ENCODE measurements at regions not wholly inside any gene's neighbourhood (a gene's known extent, or its start where the extent isn't known, plus 50 kb on each side); places are given as distances from the start of the nearest gene placed in this dataset.

DNA sequence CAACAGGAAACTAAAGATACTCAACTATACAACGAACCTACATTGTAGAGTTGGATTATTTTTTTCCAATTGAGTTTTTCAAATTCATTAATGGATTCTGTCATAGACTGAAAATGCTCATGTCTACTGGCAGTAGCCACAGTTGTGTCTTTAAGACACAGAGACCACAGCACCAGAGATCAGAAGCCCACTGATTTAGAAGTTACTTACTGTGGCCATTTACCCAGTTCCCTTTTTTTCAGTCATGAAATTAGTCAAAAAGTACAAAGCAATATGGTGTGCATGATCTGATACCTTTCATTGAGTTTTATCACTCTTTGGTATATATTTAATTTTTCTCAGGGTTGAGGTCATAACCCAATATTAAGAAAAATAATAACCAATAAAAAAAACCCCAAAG lies 1640.2 kb upstream of the WWC1 start:
- Histone ChIP-seq H3K27me3 (ENCODE audit: control insufficient read depth, insufficient read depth, low read length) (no peaks in the 10 kb centered on the region), H3K36me3 (ENCODE audit: insufficient read depth, low read length) (no peaks in the 10 kb centered on the region), H3K4me3 (ENCODE audit: low read length) (no peak overlapping the region), H3K9ac (ENCODE audit: low read depth, low read length) (no peak overlapping the region), H3K4me1 (ENCODE audit: control insufficient read depth, insufficient read depth, low read length) (no peaks in the 10 kb centered on the region), H3K4me2 (ENCODE audit: low read length) (no peak overlapping the region), H3K9me3 (replicated peaks; ENCODE audit: low read length) (no peaks in the 10 kb centered on the region)

DNA sequence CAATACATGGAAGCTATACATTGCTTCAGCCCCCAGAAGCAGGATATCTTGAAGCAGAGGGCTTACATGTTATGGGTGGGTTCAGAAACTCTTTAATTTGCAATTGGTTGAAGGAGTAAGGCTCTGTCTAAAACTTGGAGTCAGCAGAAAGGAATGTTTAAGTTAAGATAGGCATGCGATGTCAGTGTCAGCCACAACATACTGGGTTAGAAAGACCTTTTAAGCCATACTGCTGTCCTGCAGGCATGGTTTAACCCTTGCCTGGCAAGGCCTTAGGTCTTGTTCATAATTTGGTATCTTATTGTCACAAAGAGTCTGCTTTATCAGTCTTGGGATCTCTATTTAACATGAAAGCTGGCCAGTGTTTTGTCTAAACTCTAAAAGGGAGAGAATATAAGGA lies 1619.6 kb upstream of the WWC1 start:
- H3K27me3 ChIP-seq (ENCODE audit: control insufficient read depth, insufficient read depth, low read length), result no peaks in the 10 kb centered on the region
- no peaks in the 10 kb centered on the region for H3K9me3 ChIP-seq (replicated peaks; ENCODE audit: low read length)
- no peak overlapping the region for H3K4me3 ChIP-seq (ENCODE audit: low read length)
- no peaks in the 10 kb centered on the region for H3K36me3 ChIP-seq (ENCODE audit: insufficient read depth, low read length)
- H3K4me2 ChIP-seq (ENCODE audit: low read length), result no peak overlapping the region
- H3K9ac ChIP-seq (ENCODE audit: low read depth, low read length), result no peak overlapping the region
- H3K4me1 ChIP-seq (ENCODE audit: control insufficient read depth, insufficient read depth, low read length), result no peaks in the 10 kb centered on the region

DNA sequence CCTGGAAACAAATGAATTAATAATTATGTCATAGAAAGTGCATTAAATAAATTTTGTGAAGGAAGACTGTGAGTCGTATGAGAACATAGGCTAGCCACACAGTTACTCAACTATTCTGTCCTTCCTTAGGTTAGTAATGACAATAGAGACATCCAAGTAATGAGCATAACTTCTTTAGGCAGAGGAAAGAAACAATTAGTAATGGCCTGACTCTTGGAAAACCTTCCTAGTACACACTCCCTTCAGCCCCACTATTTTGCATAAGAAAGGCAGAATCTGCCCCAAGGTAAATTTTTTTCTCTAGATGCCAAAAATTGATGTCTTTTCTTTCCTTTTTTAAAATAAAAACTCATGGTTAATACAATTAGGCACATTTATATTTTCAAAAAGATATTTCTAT lies 1619.0 kb upstream of the WWC1 start:
- H3K27me3 ChIP-seq (ENCODE audit: control insufficient read depth, insufficient read depth, low read length), result no peaks in the 10 kb centered on the region
- no peaks in the 10 kb centered on the region for H3K9me3 ChIP-seq (replicated peaks; ENCODE audit: low read length)
- no peak overlapping the region for H3K9ac ChIP-seq (ENCODE audit: low read depth, low read length)
- H3K4me2 ChIP-seq (ENCODE audit: low read length), result no peak overlapping the region
- H3K4me3 ChIP-seq (ENCODE audit: low read length), result no peak overlapping the region
- no peaks in the 10 kb centered on the region for H3K36me3 ChIP-seq (ENCODE audit: insufficient read depth, low read length)
- no peaks in the 10 kb centered on the region for H3K4me1 ChIP-seq (ENCODE audit: control insufficient read depth, insufficient read depth, low read length)

DNA sequence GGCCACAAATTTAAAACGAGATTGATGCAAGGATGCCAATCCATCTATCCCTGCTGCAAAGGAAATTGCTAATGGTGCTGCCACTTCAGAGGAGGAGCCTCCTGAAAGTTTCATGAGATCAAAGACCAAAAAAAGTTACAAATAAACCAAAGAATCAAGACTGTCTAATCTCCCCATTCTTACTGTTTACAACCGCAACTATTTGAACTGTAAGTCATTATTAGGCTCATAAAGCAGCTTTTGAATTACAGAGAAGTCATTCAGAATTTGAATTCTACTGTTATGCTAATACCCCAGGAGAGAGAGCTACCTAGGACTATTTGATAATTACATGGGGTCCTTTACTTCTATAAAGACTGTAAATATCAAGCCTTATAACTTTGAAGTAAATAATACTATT lies 1613.6 kb upstream of the WWC1 start:
- H3K9ac ChIP-seq (ENCODE audit: low read depth, low read length), result no peak overlapping the region
- no peaks in the 10 kb centered on the region for H3K36me3 ChIP-seq (ENCODE audit: insufficient read depth, low read length)
- peaks cover 3% of the 10 kb centered on the region for H3K9me3 ChIP-seq (replicated peaks; ENCODE audit: low read length)
- H3K4me1 ChIP-seq (ENCODE audit: control insufficient read depth, insufficient read depth, low read length), result no peaks in the 10 kb centered on the region
- no peak overlapping the region for H3K4me3 ChIP-seq (ENCODE audit: low read length)
- H3K27me3 ChIP-seq (ENCODE audit: control insufficient read depth, insufficient read depth, low read length), result no peaks in the 10 kb centered on the region
- no peak overlapping the region for H3K4me2 ChIP-seq (ENCODE audit: low read length)

DNA sequence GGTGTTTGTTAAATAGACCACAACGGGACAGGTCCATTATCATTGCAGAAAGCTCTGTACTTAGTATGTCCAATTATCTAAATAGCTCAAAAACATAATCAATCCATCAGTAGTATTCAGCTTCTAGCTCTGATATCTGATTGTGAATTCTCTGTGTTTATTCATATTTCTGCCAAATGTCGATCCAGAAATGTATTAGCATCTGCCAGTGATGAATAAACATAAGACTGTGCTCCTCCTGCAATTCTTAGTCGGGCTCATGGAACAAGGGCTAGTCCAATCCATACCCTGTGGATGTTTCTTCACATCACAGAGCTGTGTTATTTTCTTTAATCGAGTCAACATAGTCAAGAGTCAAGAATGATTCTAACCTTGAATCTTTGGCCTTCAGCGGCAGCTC lies 1612.1 kb upstream of the WWC1 start:
- Histone ChIP-seq H3K4me2 (ENCODE audit: low read length) (no peak overlapping the region), H3K4me3 (ENCODE audit: low read length) (no peak overlapping the region), H3K4me1 (ENCODE audit: control insufficient read depth, insufficient read depth, low read length) (no peaks in the 10 kb centered on the region), H3K9me3 (replicated peaks; ENCODE audit: low read length) (peaks cover 3% of the 10 kb centered on the region), H3K36me3 (ENCODE audit: insufficient read depth, low read length) (no peaks in the 10 kb centered on the region), H3K27me3 (ENCODE audit: control insufficient read depth, insufficient read depth, low read length) (no peaks in the 10 kb centered on the region), H3K9ac (ENCODE audit: low read depth, low read length) (no peak overlapping the region)

DNA sequence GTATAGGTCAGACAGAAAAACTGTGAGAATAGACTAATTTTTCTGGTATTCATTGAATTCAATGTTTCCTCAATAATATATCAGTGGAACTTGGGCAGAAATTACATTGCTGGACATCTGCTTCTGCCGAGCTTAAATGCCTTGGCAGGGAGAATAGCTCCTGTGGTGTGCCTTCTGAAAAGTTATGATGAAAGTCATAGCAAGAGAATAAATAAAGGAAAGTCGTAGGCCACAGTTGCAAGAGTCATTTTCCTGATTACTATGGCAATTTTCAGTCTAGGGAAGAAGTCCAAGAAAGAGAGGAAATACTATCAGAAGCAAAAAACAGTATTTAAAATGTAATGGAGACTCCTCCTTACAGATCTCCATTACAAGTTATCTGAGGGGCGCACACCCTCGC lies 1596.1 kb upstream of the WWC1 start:
- no peaks in the 10 kb centered on the region for H3K27me3 ChIP-seq (ENCODE audit: control insufficient read depth, insufficient read depth, low read length)
- no peak overlapping the region for H3K9ac ChIP-seq (ENCODE audit: low read depth, low read length)
- H3K4me1 ChIP-seq (ENCODE audit: control insufficient read depth, insufficient read depth, low read length), result no peaks in the 10 kb centered on the region
- H3K4me3 ChIP-seq (ENCODE audit: low read length), result no peak overlapping the region
- H3K9me3 ChIP-seq (replicated peaks; ENCODE audit: low read length), result no peaks in the 10 kb centered on the region
- H3K4me2 ChIP-seq (ENCODE audit: low read length), result no peak overlapping the region
- no peaks in the 10 kb centered on the region for H3K36me3 ChIP-seq (ENCODE audit: insufficient read depth, low read length)

DNA sequence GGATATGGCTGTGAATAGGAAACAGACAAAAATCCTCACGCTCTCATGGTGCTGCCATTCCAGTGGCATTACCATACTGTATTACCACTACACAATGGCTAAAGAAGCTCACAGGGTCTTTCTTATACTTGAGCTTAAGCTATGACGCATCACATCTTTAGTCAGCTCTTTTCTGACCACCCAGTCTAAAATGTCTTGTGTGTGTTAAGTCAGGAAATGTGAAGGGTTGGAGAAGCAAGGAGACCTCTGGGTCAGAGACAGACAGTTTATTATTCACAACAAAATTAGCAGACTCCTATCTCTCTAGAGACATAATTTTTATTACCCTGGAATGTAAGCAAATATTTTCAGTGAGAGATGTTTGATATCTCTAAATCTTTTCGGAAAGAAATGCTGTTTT lies 1583.2 kb upstream of the WWC1 start:
- no peaks in the 10 kb centered on the region for H3K4me1 ChIP-seq (ENCODE audit: control insufficient read depth, insufficient read depth, low read length)
- H3K4me3 ChIP-seq (ENCODE audit: low read length), result no peak overlapping the region
- no peak overlapping the region for H3K9ac ChIP-seq (ENCODE audit: low read depth, low read length)
- no peak overlapping the region for H3K4me2 ChIP-seq (ENCODE audit: low read length)
- H3K9me3 ChIP-seq (replicated peaks; ENCODE audit: low read length), result no peaks in the 10 kb centered on the region
- no peaks in the 10 kb centered on the region for H3K27me3 ChIP-seq (ENCODE audit: control insufficient read depth, insufficient read depth, low read length)
- H3K36me3 ChIP-seq (ENCODE audit: insufficient read depth, low read length), result no peaks in the 10 kb centered on the region

DNA sequence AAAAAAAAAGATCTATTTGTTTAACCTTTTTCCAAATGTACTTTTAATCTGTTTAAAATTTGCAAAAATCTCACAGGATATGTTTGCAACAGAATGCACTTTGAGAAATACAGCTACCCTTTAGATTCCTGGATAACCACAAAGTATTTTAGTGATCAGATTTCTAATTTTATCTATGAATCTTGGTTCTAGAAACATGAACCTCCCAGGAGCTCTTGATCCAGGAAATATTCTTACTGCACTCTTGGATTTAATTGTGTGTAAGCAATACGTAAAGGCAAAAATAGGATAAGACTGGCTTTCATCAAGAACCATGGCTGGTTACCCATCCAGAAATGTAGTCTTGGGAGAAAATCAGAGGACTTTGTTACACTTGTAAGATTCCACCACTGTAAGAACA lies 1581.8 kb upstream of the WWC1 start:
- no peaks in the 10 kb centered on the region for H3K36me3 ChIP-seq (ENCODE audit: insufficient read depth, low read length)
- H3K27me3 ChIP-seq (ENCODE audit: control insufficient read depth, insufficient read depth, low read length), result no peaks in the 10 kb centered on the region
- no peaks in the 10 kb centered on the region for H3K4me1 ChIP-seq (ENCODE audit: control insufficient read depth, insufficient read depth, low read length)
- H3K9ac ChIP-seq (ENCODE audit: low read depth, low read length), result no peak overlapping the region
- H3K4me2 ChIP-seq (ENCODE audit: low read length), result no peak overlapping the region
- H3K9me3 ChIP-seq (replicated peaks; ENCODE audit: low read length), result no peaks in the 10 kb centered on the region
- no peak overlapping the region for H3K4me3 ChIP-seq (ENCODE audit: low read length)

DNA sequence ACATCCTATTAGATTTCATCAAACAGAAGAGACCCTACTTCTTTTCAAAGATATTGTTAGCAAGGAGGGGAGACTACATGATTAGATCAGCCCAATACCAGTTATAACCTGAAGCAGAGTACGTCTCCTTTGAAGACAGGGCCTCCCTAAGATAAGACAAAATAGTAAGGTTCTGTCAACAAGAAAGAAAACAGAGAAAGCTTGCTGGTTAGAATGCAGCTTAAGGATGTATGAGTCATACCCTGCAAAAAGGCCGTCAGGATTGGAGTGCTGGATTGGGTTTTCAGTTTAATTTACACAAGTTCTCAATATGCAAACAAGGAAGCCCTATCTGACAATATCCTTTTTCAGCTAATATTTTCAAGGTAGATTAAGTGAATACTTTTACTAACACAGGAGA lies 1581.2 kb upstream of the WWC1 start:
- H3K36me3 ChIP-seq (ENCODE audit: insufficient read depth, low read length), result no peaks in the 10 kb centered on the region
- no peaks in the 10 kb centered on the region for H3K9me3 ChIP-seq (replicated peaks; ENCODE audit: low read length)
- no peak overlapping the region for H3K4me3 ChIP-seq (ENCODE audit: low read length)
- H3K9ac ChIP-seq (ENCODE audit: low read depth, low read length), result no peak overlapping the region
- no peaks in the 10 kb centered on the region for H3K27me3 ChIP-seq (ENCODE audit: control insufficient read depth, insufficient read depth, low read length)
- no peak overlapping the region for H3K4me2 ChIP-seq (ENCODE audit: low read length)
- H3K4me1 ChIP-seq (ENCODE audit: control insufficient read depth, insufficient read depth, low read length), result no peaks in the 10 kb centered on the region

DNA sequence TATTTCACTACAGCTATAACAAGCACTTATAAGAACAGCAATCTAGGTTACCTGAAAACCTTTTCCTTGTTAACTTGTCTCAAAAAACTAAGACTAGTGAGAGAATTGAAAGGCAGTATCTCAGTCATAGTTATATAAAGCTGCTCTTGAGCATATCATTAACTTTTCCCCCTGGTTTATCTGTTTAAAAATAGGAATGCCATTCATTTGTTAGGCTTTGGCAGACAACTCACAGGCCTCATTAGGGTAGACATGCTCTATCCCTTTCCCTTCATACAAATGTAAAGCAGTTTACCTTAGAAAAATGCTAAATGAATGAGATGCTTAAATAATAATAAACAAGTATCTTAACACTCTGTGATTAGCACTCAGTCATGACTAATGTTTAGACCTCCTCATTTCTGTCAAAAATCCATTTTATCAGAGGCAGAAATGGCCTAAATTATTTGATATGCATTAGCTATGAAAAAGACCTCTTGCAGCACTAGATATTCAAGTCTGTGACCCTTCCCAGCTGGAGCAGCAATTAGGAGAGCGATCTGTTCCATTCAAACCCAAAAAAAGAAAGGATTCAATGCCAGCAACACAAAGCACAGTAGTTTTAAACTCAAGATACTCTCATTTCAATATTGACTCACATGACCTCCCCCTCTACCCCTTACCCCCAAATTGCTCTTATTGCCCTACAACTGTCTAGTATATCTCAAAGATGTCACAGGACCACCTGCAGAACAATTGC lies 1578.8 kb upstream of the WWC1 start:
- Histone ChIP-seq H3K4me1 (ENCODE audit: control insufficient read depth, insufficient read depth, low read length) (no peaks in the 10 kb centered on the region), H3K9me3 (replicated peaks; ENCODE audit: low read length) (no peaks in the 10 kb centered on the region), H3K36me3 (ENCODE audit: insufficient read depth, low read length) (no peaks in the 10 kb centered on the region), H3K27me3 (ENCODE audit: control insufficient read depth, insufficient read depth, low read length) (no peaks in the 10 kb centered on the region), H3K9ac (ENCODE audit: low read depth, low read length) (no peak overlapping the region), H3K4me3 (ENCODE audit: low read length) (no peak overlapping the region), H3K4me2 (ENCODE audit: low read length) (no peak overlapping the region)

DNA sequence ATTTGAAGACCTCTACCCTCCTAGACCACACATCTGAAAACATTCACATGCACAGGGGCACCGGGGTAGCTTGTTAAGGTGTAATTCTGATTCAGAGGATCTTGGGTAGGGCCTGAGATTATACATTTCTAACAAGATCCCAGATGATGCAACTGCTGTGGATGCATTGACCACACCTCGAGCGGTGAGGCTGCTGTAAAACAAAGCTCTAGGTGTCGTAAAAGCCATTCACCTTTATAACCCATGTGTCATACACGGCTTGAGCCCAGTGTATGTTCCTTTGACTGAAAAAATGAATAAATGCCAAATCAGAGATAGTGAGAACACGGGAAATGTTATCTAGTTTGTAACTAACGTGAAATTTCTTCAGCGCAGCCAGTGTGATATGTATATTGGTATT lies 1578.2 kb upstream of the WWC1 start:
- no peaks in the 10 kb centered on the region for H3K9me3 ChIP-seq (replicated peaks; ENCODE audit: low read length)
- H3K4me1 ChIP-seq (ENCODE audit: control insufficient read depth, insufficient read depth, low read length), result no peaks in the 10 kb centered on the region
- no peak overlapping the region for H3K4me3 ChIP-seq (ENCODE audit: low read length)
- no peak overlapping the region for H3K4me2 ChIP-seq (ENCODE audit: low read length)
- H3K36me3 ChIP-seq (ENCODE audit: insufficient read depth, low read length), result no peaks in the 10 kb centered on the region
- no peak overlapping the region for H3K9ac ChIP-seq (ENCODE audit: low read depth, low read length)
- no peaks in the 10 kb centered on the region for H3K27me3 ChIP-seq (ENCODE audit: control insufficient read depth, insufficient read depth, low read length)

DNA sequence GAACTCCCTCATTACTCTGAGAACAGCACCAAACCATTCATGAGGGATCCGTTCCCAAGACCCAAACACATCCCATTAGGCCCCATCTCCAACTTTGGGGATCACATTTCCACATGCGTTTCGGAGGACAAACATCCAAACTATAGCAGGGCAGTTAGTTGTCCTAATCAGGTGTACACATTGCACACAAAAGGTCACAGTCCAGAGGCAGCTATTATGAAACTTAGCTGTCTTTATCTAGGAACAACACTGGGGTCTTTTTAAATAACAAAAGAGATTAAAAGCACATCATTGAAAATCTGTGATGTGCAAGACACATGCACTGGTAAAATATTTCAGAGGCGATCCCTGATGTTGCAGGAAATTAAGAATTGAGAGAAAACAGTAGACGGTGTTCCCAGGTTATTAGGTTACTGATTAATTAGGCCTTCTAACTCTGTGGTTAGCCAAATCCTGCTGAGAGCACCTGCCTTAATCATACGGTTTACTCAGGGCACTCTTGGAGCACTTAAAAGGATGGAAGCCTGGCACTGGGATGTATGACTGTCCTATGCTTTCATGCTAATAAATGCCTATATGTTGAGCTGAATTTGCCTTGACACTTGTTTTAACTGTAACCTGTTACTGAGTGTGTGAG lies 1574.5 kb upstream of the WWC1 start:
- Histone ChIP-seq H3K4me3 (ENCODE audit: low read length) (no peak overlapping the region), H3K9me3 (replicated peaks; ENCODE audit: low read length) (no peaks in the 10 kb centered on the region), H3K27me3 (ENCODE audit: control insufficient read depth, insufficient read depth, low read length) (no peaks in the 10 kb centered on the region), H3K36me3 (ENCODE audit: insufficient read depth, low read length) (no peaks in the 10 kb centered on the region), H3K4me2 (ENCODE audit: low read length) (no peak overlapping the region), H3K4me1 (ENCODE audit: control insufficient read depth, insufficient read depth, low read length) (no peaks in the 10 kb centered on the region), H3K9ac (ENCODE audit: low read depth, low read length) (no peak overlapping the region)
